OCI-LY7 (cell line): ENCODE measurements at regions not wholly inside any gene's neighbourhood (a gene's known extent, or its start where the extent isn't known, plus 50 kb on each side); places are given as distances from the start of the nearest gene placed in this dataset.

Source experiments
- BruUV-seq: library from RNA; stranded (reverse); fragments of 400-500 nt; replicated peaks from 2 replicates; lab custom pipeline; 2021; lab: Mats Ljungman, UMichigan
- CTCF ChIA-PET: fragments of 300-600 bp; sonication (Branson Sonifier 250); formaldehyde crosslinking; loops from one replicate; lab custom pipeline; 2022; ENCODE audit warnings: antibody characterized with exemption; ENCODE audit not compliant: unreplicated experiment; lab: Charles Lee
- POLR2A ChIA-PET: fragments of 300-600 bp; sonication (Branson Sonifier 250); formaldehyde crosslinking; loops from one replicate; lab custom pipeline; 2022; ENCODE audit warnings: antibody characterized with exemption; lab: Charles Lee
- DNase-seq: peaks from one replicate; pipeline ENCODE4 v3.0.0-alpha.2; 2015; ENCODE audit warnings: low spot score
- H2AFZ ChIP-seq: fragments of 200-600 bp; sonication (generic), shearing (Covaris generic); 2 replicates; pipeline ENCODE4 v1.6.1; 2014; ENCODE audit warnings: mild to moderate bottlenecking, antibody characterized with exemption, low read length, moderate library complexity
- H3K27ac ChIP-seq: fragments of 200-600 bp; sonication (generic); 2 replicates; pipeline ENCODE4 v1.5.1; 2014; ENCODE audit warnings: mixed run types, low read depth, mild to moderate bottlenecking, moderate library complexity, low read length, inconsistent platforms; ENCODE audit not compliant: poor library complexity, severe bottlenecking
- H3K36me3 ChIP-seq: fragments of 200-600 bp; sonication (generic); 2 replicates; pipeline ENCODE4 v1.6.1; 2014; ENCODE audit warnings: mild to moderate bottlenecking, antibody characterized with exemption, low read length, moderate library complexity, mixed read lengths; ENCODE audit not compliant: insufficient read depth
- H3K4me1 ChIP-seq: fragments of 200-600 bp; sonication (generic); 2 replicates; pipeline ENCODE4 v1.5.1; 2014; ENCODE audit warnings: mild to moderate bottlenecking, low read length; ENCODE audit not compliant: insufficient read depth, poor library complexity, severe bottlenecking
- H3K4me2 ChIP-seq: fragments of 200-600 bp; sonication (generic); 2 replicates; pipeline ENCODE4 v1.6.1; 2014; ENCODE audit warnings: mild to moderate bottlenecking, low read length
- H3K4me3 ChIP-seq: fragments of 200-600 bp; sonication (generic); 2 replicates; pipeline ENCODE4 v1.5.1; 2014; ENCODE audit warnings: mild to moderate bottlenecking, low read depth, low read length; ENCODE audit not compliant: poor library complexity, severe bottlenecking
- H3K79me2 ChIP-seq: fragments of 200-600 bp; sonication (generic); 2 replicates; pipeline ENCODE4 v1.6.1; 2016; ENCODE audit warnings: low read depth, mild to moderate bottlenecking, low read length, moderate library complexity, mixed read lengths; ENCODE audit not compliant: insufficient read depth
- H3K9me2 ChIP-seq: fragments of 200-600 bp; sonication (generic); 2 replicates; pipeline ENCODE4 v1.6.1; 2016; ENCODE audit warnings: mild to moderate bottlenecking, low read length, mixed read lengths; ENCODE audit not compliant: insufficient read depth
- H3K9me3 ChIP-seq: fragments of 200-600 bp; sonication (generic); 2 replicates; pipeline ENCODE4 v1.6.1; 2014; ENCODE audit warnings: mild to moderate bottlenecking, mixed run types, low read length, mixed read lengths
- H4K20me1 ChIP-seq: fragments of 200-600 bp; sonication (generic); 2 replicates; pipeline ENCODE4 v1.6.1; 2014; ENCODE audit warnings: mild to moderate bottlenecking, antibody characterized with exemption, low read length, moderate library complexity, mixed read lengths; ENCODE audit not compliant: insufficient read depth
- EZH2phosphoT487 ChIP-seq: fragments of 200-600 bp; sonication (generic); IDR thresholded peaks from 2 replicates; pipeline ENCODE4 v1.6.1; 2018; ENCODE audit warnings: low read depth, borderline replicate concordance, mild to moderate bottlenecking, mixed run types, antibody characterized with exemption, low read length, moderate library complexity, mixed read lengths
- intact Hi-C: fragments of 100-400 bp; cut with micrococcal nuclease; formaldehyde crosslinking; loops from one replicate; pipeline ENCODE4 v1.10.0; 2022; ENCODE audit not compliant: unreplicated experiment
- TF ChIP-seq, protein P1 (sequence below): fragments of 200-600 bp; sonication (generic); conservative IDR thresholded peaks from 2 replicates; pipeline ENCODE4 v1.5.1; 2014; ENCODE audit warnings: mild to moderate bottlenecking, antibody characterized with exemption, low read length, moderate library complexity, mixed read lengths

DNA sequence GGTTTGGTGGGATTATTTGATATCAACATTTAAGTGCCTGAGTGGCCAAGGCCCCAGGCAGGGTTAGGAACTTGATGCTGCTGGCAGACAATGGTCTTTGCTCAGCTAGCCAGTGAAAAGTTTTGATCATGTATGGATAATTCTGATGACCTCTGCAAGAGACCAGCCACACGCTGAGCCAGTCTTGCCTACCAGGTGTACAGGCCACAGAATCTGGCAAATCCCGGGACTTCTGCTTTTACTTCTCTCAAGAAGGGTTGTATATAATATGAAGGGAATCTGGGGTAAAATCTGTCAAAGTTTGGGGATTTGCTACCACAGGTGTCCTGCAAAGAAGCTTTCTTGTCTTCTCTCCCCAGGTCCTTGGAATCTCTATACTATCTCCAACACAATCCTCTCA is 331.4 kb upstream of the GOLIM4 start:
- no TSS peak for BruUV-seq
- no peaks in the 10 kb centered on the region for H3K36me3 ChIP-seq
- no peaks in the 10 kb centered on the region for H3K9me3 ChIP-seq
- no peak for DNase-seq
- no peak for TF ChIP-seq EZH2phosphoT487
- TF ChIP-seq, protein P1, sequence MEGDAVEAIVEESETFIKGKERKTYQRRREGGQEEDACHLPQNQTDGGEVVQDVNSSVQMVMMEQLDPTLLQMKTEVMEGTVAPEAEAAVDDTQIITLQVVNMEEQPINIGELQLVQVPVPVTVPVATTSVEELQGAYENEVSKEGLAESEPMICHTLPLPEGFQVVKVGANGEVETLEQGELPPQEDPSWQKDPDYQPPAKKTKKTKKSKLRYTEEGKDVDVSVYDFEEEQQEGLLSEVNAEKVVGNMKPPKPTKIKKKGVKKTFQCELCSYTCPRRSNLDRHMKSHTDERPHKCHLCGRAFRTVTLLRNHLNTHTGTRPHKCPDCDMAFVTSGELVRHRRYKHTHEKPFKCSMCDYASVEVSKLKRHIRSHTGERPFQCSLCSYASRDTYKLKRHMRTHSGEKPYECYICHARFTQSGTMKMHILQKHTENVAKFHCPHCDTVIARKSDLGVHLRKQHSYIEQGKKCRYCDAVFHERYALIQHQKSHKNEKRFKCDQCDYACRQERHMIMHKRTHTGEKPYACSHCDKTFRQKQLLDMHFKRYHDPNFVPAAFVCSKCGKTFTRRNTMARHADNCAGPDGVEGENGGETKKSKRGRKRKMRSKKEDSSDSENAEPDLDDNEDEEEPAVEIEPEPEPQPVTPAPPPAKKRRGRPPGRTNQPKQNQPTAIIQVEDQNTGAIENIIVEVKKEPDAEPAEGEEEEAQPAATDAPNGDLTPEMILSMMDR: no peak
- POLR2A ChIA-PET: no interaction called here
- H3K4me2 ChIP-seq: no peak overlapping the region
- H3K79me2 ChIP-seq: no peaks in the 10 kb centered on the region
- intact Hi-C loops: no loop called here
- no peaks in the 10 kb centered on the region for H3K4me1 ChIP-seq
- CTCF ChIA-PET: no interaction called here
- no peaks in the 10 kb centered on the region for H3K9me2 ChIP-seq
- H3K4me3 ChIP-seq: no peak overlapping the region
- H4K20me1 ChIP-seq: no peaks in the 10 kb centered on the region
- H3K27ac ChIP-seq: no peak overlapping the region
- H2AFZ ChIP-seq: no peak overlapping the region

DNA sequence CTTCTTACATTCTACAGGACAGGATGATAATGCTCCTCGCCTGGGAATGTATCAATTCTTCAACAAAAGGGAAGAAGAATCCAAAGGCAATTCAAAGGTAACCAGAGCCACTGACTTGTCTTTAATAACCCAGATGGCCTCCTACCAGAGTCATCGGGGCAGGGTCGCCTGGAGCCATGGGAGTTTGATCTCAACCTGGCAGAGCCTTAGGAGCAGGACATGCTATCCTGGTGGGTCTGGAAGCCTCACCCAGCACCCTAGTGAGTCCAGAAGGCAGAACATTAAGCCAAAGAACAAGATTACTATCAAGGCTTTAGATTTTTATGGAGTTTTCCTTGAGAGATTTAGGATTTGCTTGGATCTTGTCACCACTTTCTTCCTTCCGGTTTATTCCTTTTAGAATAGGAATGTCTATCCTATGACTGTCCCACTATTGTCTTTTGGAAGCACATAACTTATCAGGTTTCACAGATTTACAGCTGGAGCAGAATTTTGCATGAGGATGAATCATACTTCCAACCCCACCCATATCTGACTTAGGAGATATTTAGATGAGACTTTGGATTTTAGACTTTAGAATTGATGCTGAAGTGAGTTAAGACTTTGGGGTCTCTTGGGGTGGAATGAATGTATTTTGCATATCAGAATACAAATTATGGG is 330.3 kb upstream of the GOLIM4 start:
- no peak overlapping the region for H3K4me3 ChIP-seq
- no peaks in the 10 kb centered on the region for H3K4me1 ChIP-seq
- H3K9me2 ChIP-seq: no peaks in the 10 kb centered on the region
- no peak overlapping the region for H2AFZ ChIP-seq
- H3K4me2 ChIP-seq: no peak overlapping the region
- no peak for DNase-seq
- no peaks in the 10 kb centered on the region for H3K79me2 ChIP-seq
- CTCF ChIA-PET: no interaction called here
- POLR2A ChIA-PET: no interaction called here
- intact Hi-C loops: no loop called here
- no peaks in the 10 kb centered on the region for H3K36me3 ChIP-seq
- no peaks in the 10 kb centered on the region for H3K9me3 ChIP-seq
- H4K20me1 ChIP-seq: no peaks in the 10 kb centered on the region
- H3K27ac ChIP-seq: no peak overlapping the region
- no TSS peak for BruUV-seq
- TF ChIP-seq, protein P1: no peak
- no peak for TF ChIP-seq EZH2phosphoT487

DNA sequence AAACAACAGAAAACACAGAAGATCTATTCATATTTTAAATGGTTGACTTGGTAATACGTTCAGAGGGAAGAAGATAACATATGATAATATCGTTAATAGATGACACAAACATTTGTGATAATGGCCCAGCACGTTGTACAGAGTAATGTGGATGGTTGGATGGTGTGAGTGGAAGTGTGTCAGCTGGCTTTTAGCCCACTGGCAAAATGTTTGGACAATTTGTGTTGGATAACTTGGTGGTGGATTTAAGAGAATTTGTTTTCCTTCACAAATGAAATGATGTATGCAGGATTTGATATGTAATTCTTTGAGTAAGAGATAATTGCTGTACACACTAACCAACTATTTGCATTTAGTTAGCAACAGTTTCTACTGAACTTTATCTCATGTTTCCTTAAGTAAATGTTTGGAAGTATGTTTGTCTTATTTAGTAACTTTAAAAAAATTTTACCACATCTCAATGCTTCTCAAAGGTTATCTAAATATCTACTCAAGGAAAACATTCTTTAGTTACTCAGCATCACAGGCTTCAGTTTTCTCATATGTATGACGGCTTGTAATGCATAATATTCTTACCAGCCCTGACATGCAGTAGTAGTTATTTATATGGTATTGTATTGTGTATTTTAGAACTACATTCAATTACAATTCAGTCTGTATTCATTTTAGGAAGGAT is 328.5 kb upstream of the GOLIM4 start:
- no peak overlapping the region for H2AFZ ChIP-seq
- H3K79me2 ChIP-seq: no peaks in the 10 kb centered on the region
- no peaks in the 10 kb centered on the region for H3K9me2 ChIP-seq
- ChIA-PET CTCF (no interaction called here), POLR2A (interaction anchor here (0.7 kb wide), 1 partner anchor 21 kb away, joined by 3 read pairs; no protein-coding TSS in a partner anchor)
- no peak overlapping the region for H3K4me2 ChIP-seq
- H4K20me1 ChIP-seq: no peaks in the 10 kb centered on the region
- H3K4me1 ChIP-seq: no peaks in the 10 kb centered on the region
- intact Hi-C loops: no loop called here
- no peak overlapping the region for H3K4me3 ChIP-seq
- no peaks in the 10 kb centered on the region for H3K36me3 ChIP-seq
- no peak overlapping the region for H3K27ac ChIP-seq
- BruUV-seq: no TSS peak
- no peak for TF ChIP-seq EZH2phosphoT487
- TF ChIP-seq, protein P1: no peak
- DNase-seq: no peak
- no peaks in the 10 kb centered on the region for H3K9me3 ChIP-seq
